ENCODE measurements at regions not wholly inside any gene's neighbourhood (a gene's known extent, or its start where the extent isn't known, plus 50 kb on each side); places are given as distances from the start of the nearest gene placed in this dataset.

GRCh38 chr4:36921476-36922216 is 322.9 kb upstream of the NWD2 start:
- no peak for TF ChIP-seq CTCF (IDR thresholded peaks at IDR 0.05)
- no peak for TF ChIP-seq POLR2A (IDR thresholded peaks at IDR 0.05)
- TF ChIP-seq EP300 (IDR thresholded peaks at IDR 0.05), result no peak
- H3K9me3 ChIP-seq, result no peaks in the 10 kb centered on the region
- DNase-seq (ENCODE audit: low spot score in 2 of 2), result no peak
- H3K36me3 ChIP-seq, result no peaks in the 10 kb centered on the region
- H3K4me1 ChIP-seq, result no peaks in the 10 kb centered on the region
- no peaks in the 10 kb centered on the region for H3K27me3 ChIP-seq
- H3K4me3 ChIP-seq, result no peak overlapping the region
- H3K27ac ChIP-seq, result no peak overlapping the region

- Histone ChIP-seq H3K9me3 (peaks cover 0 to 9% (median 0%) of the 10 kb centered on the region in 4 donors), H3K36me3 (no peaks in the 10 kb centered on the region), H3K27me3 (no peaks in the 10 kb centered on the region), H3K4me3 (no peak overlapping the region), H3K4me1 (no peaks in the 10 kb centered on the region), H3K27ac (no peak overlapping the region)
- DNase-seq (ENCODE audit: low spot score in 2 of 2), result no peak
- no peak for TF ChIP-seq CTCF (IDR thresholded peaks at IDR 0.05)
- no peak for TF ChIP-seq POLR2A (IDR thresholded peaks at IDR 0.05)
- TF ChIP-seq EP300 (IDR thresholded peaks at IDR 0.05), result no peak
- WGBS, 2 donors, result 73 to 84% methylated on average over 1 of the region's 1 CpG
Measured at GRCh38 chr4:36930562-36931111, 313.9 kb upstream of the NWD2 start.

- 76% methylated on average over 2 of the region's 2 CpGs for WGBS, 2 donors
- TF ChIP-seq POLR2A (IDR thresholded peaks at IDR 0.05), result no peak
- TF ChIP-seq CTCF (IDR thresholded peaks at IDR 0.05), result no peak
- TF ChIP-seq EP300 (IDR thresholded peaks at IDR 0.05), result no peak
- DNase-seq (ENCODE audit: low spot score in 2 of 2), result no peak
- Histone ChIP-seq H3K4me1 (no peaks in the 10 kb centered on the region), H3K27ac (no peak overlapping the region), H3K4me3 (no peak overlapping the region), H3K36me3 (no peaks in the 10 kb centered on the region), H3K9me3 (peaks cover 0 to 3% (median 0%) of the 10 kb centered on the region in 4 donors), H3K27me3 (no peaks in the 10 kb centered on the region)
Measured at GRCh38 chr4:36944232-36944631, 300.3 kb upstream of the NWD2 start.

- Histone ChIP-seq H3K9me3 (no peaks in the 10 kb centered on the region), H3K27me3 (no peaks in the 10 kb centered on the region), H3K4me1 (no peaks in the 10 kb centered on the region), H3K36me3 (no peaks in the 10 kb centered on the region), H3K27ac (no peak overlapping the region), H3K4me3 (no peak overlapping the region)
- 68 to 74% methylated on average over 1 of the region's 1 CpG for WGBS, 2 donors
- DNase-seq (ENCODE audit: low spot score in 2 of 2), result no peak
- TF ChIP-seq CTCF (IDR thresholded peaks at IDR 0.05), result no peak
Measured at GRCh38 chr4:36961420-36961819, 283.1 kb upstream of the NWD2 start.

- H3K9me3 ChIP-seq, result no peaks in the 10 kb centered on the region
- DNase-seq (ENCODE audit: low spot score in 2 of 2), result no peak
- no peaks in the 10 kb centered on the region for H3K4me1 ChIP-seq
- no peak for TF ChIP-seq EP300 (IDR thresholded peaks at IDR 0.05)
- no peak for TF ChIP-seq CTCF (IDR thresholded peaks at IDR 0.05)
- no peak for TF ChIP-seq POLR2A (IDR thresholded peaks at IDR 0.05)
- 74 to 76% methylated on average over 2 of the region's 2 CpGs for WGBS, 2 donors
- no peak overlapping the region for H3K4me3 ChIP-seq
- no peaks in the 10 kb centered on the region for H3K36me3 ChIP-seq
- H3K27me3 ChIP-seq, result no peaks in the 10 kb centered on the region
- H3K27ac ChIP-seq, result no peak overlapping the region
Measured at GRCh38 chr4:36966756-36967460, 277.6 kb upstream of the NWD2 start.
